K562 (cell line): ENCODE measurements at regions not wholly inside any gene's neighbourhood (a gene's known extent, or its start where the extent isn't known, plus 50 kb on each side); places are given as distances from the start of the nearest gene placed in this dataset.

Source experiments
- ATAC-seq: fragments of 200-7000 bp; cut with Tn5 transposase; 3 replicates; pipeline ENCODE4 v1.9.1; 2020; ENCODE audit warnings: moderate library complexity
- BruUV-seq: library from RNA; stranded (reverse); fragments of 400-500 nt; replicated peaks from 2 replicates; lab custom pipeline; 2021; lab: Mats Ljungman, UMichigan
- CTCF ChIA-PET: fragments of 300-600 bp; formaldehyde crosslinking; extraction: SDS; loops from one replicate; lab custom pipeline; 2021; ENCODE audit warnings: low intra/inter-chr PET ratio; lab: Yijun Ruan, JAX
- POLR2A ChIA-PET: fragments of 300-600, 350-650 bp; sonication (Branson Sonifier 250); formaldehyde crosslinking; extraction: SDS; loops from one replicate; lab custom pipeline; 2021; ENCODE audit warnings: antibody characterized with exemption, inconsistent platforms; lab: Yijun Ruan, JAX
- DNase-seq, 4 experiments: peaks; one replicate each; pipeline versions ENCODE4 v3.0.0 to v3.0.0-alpha.2; 2011 to 2018; ENCODE audit warnings: low spot score in 3 of 4, mixed read lengths in 3 of 4; ENCODE audit errors: extremely low read depth in 1 of 4
- FAIRE-seq: peaks from 2 replicates; lab custom pipeline; 2011; peaks lifted over from hg19 to GRCh38; lab: Jason Lieb, UNC
- H2AFZ ChIP-seq: 2 replicates; pipeline ENCODE4 v1.6.0; 2011; ENCODE audit warnings: low read depth, low read length, control low read depth, inconsistent platforms
- H3K27ac ChIP-seq: fragments of 200-600 bp; 3 replicates; pipeline ENCODE4 v1.8.0; 2011; ENCODE audit warnings: low read depth, mild to moderate bottlenecking, control low read depth, inconsistent platforms, low read length, moderate library complexity, mixed read lengths; ENCODE audit errors: extremely low read depth
- H3K27me3 ChIP-seq, 2 experiments: fragments of 300-600 bp in 1 of 2; 2 replicates in 1 of 2; 3 replicates in 1 of 2; pipeline versions ENCODE4 v1.6.0 to v1.8.0; 2011; ENCODE audit warnings: inconsistent platforms in 2 of 2, low read length in 2 of 2, mild to moderate bottlenecking in 1 of 2, mixed read lengths in 1 of 2, moderate library complexity in 1 of 2; ENCODE audit not compliant: control insufficient read depth in 2 of 2, insufficient read depth in 2 of 2
- H3K36me3 ChIP-seq: fragments of 300-600 bp; 3 replicates; pipeline ENCODE4 v1.8.0; 2011; ENCODE audit warnings: mild to moderate bottlenecking, low read length, inconsistent platforms; ENCODE audit not compliant: control insufficient read depth, insufficient read depth
- H3K4me1 ChIP-seq, 2 experiments: fragments of 200-600 bp in 1 of 2; replicated peaks in 1 of 2; 2 replicates in 1 of 2; 3 replicates in 1 of 2; pipeline versions ENCODE4 v1.5.1 to v1.8.0; 2011; ENCODE audit warnings: inconsistent platforms in 2 of 2, low read length in 2 of 2, mild to moderate bottlenecking in 1 of 2, mixed read lengths in 1 of 2, moderate library complexity in 1 of 2; ENCODE audit not compliant: control insufficient read depth in 2 of 2, insufficient read depth in 2 of 2
- H3K4me2 ChIP-seq: 2 replicates; pipeline ENCODE4 v1.6.1; 2011; ENCODE audit warnings: low read length, control low read depth, inconsistent platforms, mixed read lengths; ENCODE audit not compliant: insufficient read depth
- H3K4me3 ChIP-seq: fragments of 200-600 bp; sonication (generic), shearing (Covaris generic); 2 replicates; pipeline ENCODE4 v1.5.1; 2016; ENCODE audit warnings: control low read depth, inconsistent platforms
- H3K79me2 ChIP-seq: fragments of 200-600 bp; 3 replicates; pipeline ENCODE4 v1.8.0; 2011; ENCODE audit warnings: low read length, inconsistent platforms; ENCODE audit not compliant: control insufficient read depth, insufficient read depth
- H3K9ac ChIP-seq, 2 experiments: 2 replicates each; pipeline versions ENCODE4 v1.6.0 to v1.6.1; 2011; ENCODE audit warnings: low read depth in 2 of 2, low read length in 2 of 2, control low read depth in 1 of 2, inconsistent platforms in 1 of 2, mild to moderate bottlenecking in 1 of 2, mixed read lengths in 1 of 2; ENCODE audit not compliant: insufficient read depth in 1 of 2
- H3K9me1 ChIP-seq: one replicate; pipeline ENCODE4 v1.6.0; 2011; ENCODE audit warnings: inconsistent platforms, mild to moderate bottlenecking, low read length, moderate library complexity; ENCODE audit not compliant: control insufficient read depth, insufficient read depth
- H3K9me3 ChIP-seq: replicated peaks from 2 replicates; pipeline ENCODE4 v1.5.1; 2011; ENCODE audit warnings: low read depth, low read length, inconsistent platforms; ENCODE audit not compliant: control insufficient read depth, insufficient read depth
- H4K20me1 ChIP-seq: replicated peaks from 2 replicates; pipeline ENCODE4 v1.6.1; 2011; ENCODE audit warnings: low read length, inconsistent platforms, mixed read lengths; ENCODE audit not compliant: control insufficient read depth, insufficient read depth
- ADNP ChIP-seq: fragments of 200-800 bp; sonication (Bioruptor generic); IDR thresholded peaks from 2 replicates; pipeline ENCODE4 v1.6.1; 2016; ENCODE audit warnings: missing genetic modification characterization, missing compliant biosample characterization
- BRD4 ChIP-seq: fragments of 200-600 bp; sonication (generic); IDR thresholded peaks from 2 replicates; pipeline ENCODE4 v1.6.1; 2017; ENCODE audit warnings: inconsistent platforms
- HIVEP1 ChIP-seq: fragments of 250-450 bp; sonication (Bioruptor Pico); IDR thresholded peaks from 2 replicates; pipeline ENCODE4 v1.4.0; 2020; ENCODE audit warnings: mild to moderate bottlenecking
- JUNB ChIP-seq: fragments of 450-650 bp; formaldehyde crosslinking; conservative IDR thresholded peaks from 2 replicates; pipeline ENCODE4 v1.4.0; 2020; ENCODE audit warnings: mild to moderate bottlenecking
- LEF1 ChIP-seq: fragments of 450-650 bp; IDR thresholded peaks from 2 replicates; pipeline ENCODE4 v1.6.1; 2016; ENCODE audit warnings: mild to moderate bottlenecking
- NFRKB ChIP-seq: fragments of 450-650 bp; IDR thresholded peaks from 2 replicates; pipeline ENCODE4 v1.6.1; 2016; ENCODE audit warnings: low read depth
- SFPQ ChIP-seq: fragments of 200-400 bp; formaldehyde crosslinking; IDR thresholded peaks from 2 replicates; pipeline ENCODE4 v1.6.1; 2017; ENCODE audit warnings: mild to moderate bottlenecking, low read depth, low read length, moderate library complexity
- SMARCA5 ChIP-seq: fragments of 450-650 bp; IDR thresholded peaks from 2 replicates; pipeline ENCODE4 v1.6.1; 2016
- ZBTB11 ChIP-seq, 3 experiments: fragments of 200-800 bp in 1 of 3; fragments of 250-450 bp in 1 of 3; fragments of 450-650 bp in 1 of 3; sonication (Bioruptor Pico) in 1 of 3; sonication (Bioruptor generic) in 1 of 3; formaldehyde crosslinking in 1 of 3; IDR thresholded peaks; 2 replicates each; pipeline versions ENCODE4 v1.6.1 to v1.8.0; 2016 to 2022; ENCODE audit warnings: mild to moderate bottlenecking in 2 of 3, missing genetic modification characterization in 2 of 3, missing compliant biosample characterization in 1 of 3, moderate library complexity in 1 of 3
- ZNF785 ChIP-seq: fragments of 250-450 bp; sonication (Bioruptor Pico); IDR thresholded peaks from 2 replicates; pipeline ENCODE4 v1.4.0; 2020; ENCODE audit warnings: mild to moderate bottlenecking
- WGBS: fragments of 100-300 bp; shearing (Covaris generic); methylation state at CpG from one replicate; pipeline ENCODE4 v1.1.6; 2016; ENCODE audit warnings: low coverage, mixed read lengths; ENCODE audit not compliant: insufficient coverage; ENCODE audit errors: missing lambda C conversion rate; 5-methylcytosine and 5-hydroxymethylcytosine counted together
- in situ Hi-C: fragments of 300-500 bp; cut with MboI; formaldehyde crosslinking; loops from 4 replicates; pipeline ENCODE4 v1.15.0; 2018; ENCODE audit warnings: inconsistent platforms, mixed read lengths
- intact Hi-C: fragments of 100-400 bp; cut with micrococcal nuclease; formaldehyde crosslinking; loops from 2 replicates; pipeline ENCODE4 v1.14.2; 2022

GRCh38 chr4:136461533-136461932, 1070.8 kb downstream of the PCDH18 start:
- no peaks in the 10 kb centered on the region for H3K36me3 ChIP-seq
- POLR2A ChIA-PET, result no interaction called here
- no peaks in the 10 kb centered on the region; the same call in 1 of the 2 replicates for H3K9me3 ChIP-seq
- intact Hi-C loops (no loop called here), in situ Hi-C loops (no loop called here)
- H3K9ac ChIP-seq, result no peak overlapping the region
- H4K20me1 ChIP-seq, result no peaks in the 10 kb centered on the region
- no peak overlapping the region for H2AFZ ChIP-seq
- no peak for FAIRE-seq
- no peaks in the 10 kb centered on the region for H3K27me3 ChIP-seq
- DNase-seq, result no peak
- WGBS, result 2% methylated on average over 6 of the region's 6 CpGs
- H3K27ac ChIP-seq, result no peak overlapping the region
- H3K4me1 ChIP-seq, result no peaks in the 10 kb centered on the region
- no TSS peak for BruUV-seq
- TF ChIP-seq SMARCA5 (no peak), ADNP (tag) (no peak), BRD4 (no peak), ZNF785 (CRISPR knock-in tag) (no peak), JUNB (no peak), LEF1 (no peak), SFPQ (no peak), HIVEP1 (no peak), ZBTB11 (CRISPR knock-in tag; IDR thresholded peaks at IDR 0.05) (no peak), NFRKB (no peak)
- H3K4me3 ChIP-seq, result no peak overlapping the region
- CTCF ChIA-PET, result no interaction called here
- no peak for ATAC-seq
- H3K9me1 ChIP-seq, result no peaks in the 10 kb centered on the region
- no peaks in the 10 kb centered on the region for H3K79me2 ChIP-seq
- H3K4me2 ChIP-seq, result no peak overlapping the region
